HG02571 (cell line): ENCODE measurements at regions not wholly inside any gene's neighbourhood (a gene's known extent, or its start where the extent isn't known, plus 50 kb on each side); places are given as distances from the start of the nearest gene placed in this dataset.

ENCODE experiments used
- ATAC-seq: cut with Tn5 transposase; IDR thresholded peaks from one replicate; pipeline ENCODE4 v1.9.1; 2021; ENCODE audit warnings: mild to moderate bottlenecking, moderate library complexity; ENCODE audit not compliant: unreplicated experiment

DNA sequence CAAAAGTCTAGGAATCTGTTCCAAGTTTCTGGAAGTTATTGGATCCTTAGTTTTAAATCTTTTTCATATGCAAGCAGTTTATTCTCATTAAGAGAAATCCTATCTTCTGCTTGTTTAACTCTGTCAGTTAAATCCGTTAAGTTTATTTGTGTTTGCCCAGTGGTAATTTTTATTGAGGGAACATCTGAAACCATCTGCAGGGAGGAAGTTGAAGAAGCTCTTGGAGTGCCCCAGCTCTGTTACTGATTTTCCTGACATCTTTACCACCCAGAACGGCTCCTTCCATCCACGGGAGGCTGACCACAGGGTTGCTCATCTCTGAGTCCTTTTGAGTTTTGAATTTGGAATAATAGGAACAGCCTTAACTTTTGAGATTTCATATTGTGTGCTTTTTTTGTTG is 99.9 kb upstream of the ZNF618 start:
- ATAC-seq, result no peak

DNA sequence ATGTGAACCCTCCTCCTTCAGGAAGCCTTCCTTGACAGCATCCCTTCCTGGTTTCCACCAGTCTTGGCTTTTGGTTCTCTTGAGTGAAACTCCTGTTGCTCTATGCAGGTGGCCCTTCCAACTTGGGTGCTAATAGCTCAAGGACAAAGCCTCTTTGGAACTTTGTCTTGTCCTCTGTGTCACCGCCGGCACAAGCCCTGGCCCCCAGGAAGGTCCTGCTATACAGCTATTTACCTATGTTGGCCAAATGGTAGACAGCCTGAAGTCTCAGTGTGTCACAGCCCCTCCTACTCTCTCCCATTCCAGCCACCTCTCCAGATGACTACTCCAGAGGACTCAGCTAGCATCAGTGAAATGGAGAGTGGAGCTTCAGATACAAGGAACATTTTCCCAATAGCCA is 94.7 kb upstream of the ZNF618 start:
- ATAC-seq, result no peak

DNA sequence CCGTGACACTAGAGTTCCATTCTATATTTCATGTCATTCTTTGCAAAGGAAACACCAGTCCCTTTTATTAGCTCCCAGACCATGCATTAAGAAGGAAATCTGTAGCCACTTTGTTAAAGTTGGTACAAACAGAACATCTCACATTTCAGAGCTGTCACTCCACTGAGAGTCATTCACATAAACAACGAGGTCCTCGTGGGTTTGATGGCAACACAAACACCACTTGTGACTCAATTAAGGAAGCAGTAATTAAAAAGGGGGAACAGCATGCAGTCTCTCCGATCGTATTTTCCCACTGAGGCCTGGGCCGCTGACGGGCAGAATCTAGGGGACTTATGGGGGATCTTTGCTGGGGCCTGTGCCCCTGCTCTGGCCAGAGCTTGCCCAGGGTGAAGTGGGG is 94.2 kb upstream of the ZNF618 start:
- no peak for ATAC-seq

DNA sequence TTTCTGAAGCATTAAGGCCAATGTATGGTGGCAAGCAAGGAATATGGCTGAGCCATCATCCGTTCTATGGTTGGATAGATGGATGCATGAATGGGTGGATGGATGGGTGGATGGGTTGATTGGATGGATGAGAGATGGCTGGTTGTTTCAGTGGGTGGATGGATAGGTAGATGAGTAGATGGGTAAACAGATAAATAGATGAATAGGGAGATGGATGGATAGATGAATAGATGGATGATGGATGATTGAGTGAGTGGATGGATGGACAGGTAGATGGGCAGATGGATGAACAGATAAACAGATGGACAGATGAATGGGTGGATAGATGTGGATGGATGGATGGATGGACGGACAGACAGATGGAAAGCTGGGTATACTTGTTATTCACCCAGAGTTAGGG is 92.6 kb upstream of the ZNF618 start:
- no peak for ATAC-seq

DNA sequence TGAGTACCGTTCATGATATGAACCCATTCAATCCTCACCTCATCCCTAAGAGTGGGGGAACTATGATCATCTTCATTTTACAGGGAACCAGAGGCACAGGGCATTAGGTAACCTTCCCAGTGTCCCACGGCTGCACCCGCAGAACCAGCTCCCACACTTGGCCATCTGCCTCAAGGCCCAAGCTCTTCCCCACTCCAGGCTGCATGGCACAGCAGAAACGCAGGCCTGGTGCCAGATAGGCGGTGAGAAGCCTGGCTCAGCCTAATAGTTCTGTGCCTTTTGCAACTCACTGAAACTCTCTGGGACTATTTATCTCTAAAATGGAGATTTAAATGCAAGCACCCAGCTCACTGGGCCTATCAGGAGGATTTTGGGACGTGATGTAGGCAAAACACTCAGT is 90.8 kb upstream of the ZNF618 start:
- ATAC-seq, result no peak

DNA sequence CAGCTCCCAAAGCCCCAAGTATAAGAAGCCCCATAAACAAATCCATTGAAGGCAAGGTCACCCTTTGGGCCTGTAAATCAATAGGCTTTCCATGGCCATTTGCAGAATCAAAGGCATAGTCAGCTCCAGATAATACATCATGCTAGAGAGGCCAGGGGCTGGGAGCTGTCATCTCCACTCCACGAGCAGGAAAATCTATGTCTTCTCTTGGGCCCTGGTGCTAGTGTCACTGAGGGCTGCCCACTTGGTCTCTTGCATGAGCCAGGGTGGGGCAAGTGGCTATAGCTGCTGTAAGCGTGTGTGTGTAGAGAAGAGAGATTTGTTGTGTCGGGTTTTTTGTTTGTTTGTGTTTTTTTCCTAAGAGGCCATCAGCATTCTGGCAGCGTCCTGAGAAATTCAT is 90.0 kb upstream of the ZNF618 start:
- no peak for ATAC-seq

DNA sequence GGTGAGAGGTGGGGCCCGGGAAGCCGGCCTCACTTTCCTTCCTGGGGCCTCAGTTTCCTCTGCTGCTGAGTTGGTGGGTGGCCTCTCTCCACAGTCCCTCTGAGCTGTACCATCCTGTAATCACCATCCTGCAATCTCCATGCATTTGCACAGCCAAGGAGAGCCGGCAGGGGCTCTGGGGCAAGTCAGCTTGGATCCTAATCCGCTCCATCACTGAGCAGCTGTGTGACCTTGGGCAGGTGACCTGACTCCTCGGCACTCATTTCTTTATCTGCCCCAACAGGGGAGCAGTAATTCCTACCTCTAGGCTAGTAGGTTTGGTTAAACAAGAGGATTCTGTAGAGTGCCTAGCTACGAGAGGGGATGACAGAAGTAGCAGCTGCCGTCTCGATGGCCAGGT is 88.2 kb upstream of the ZNF618 start:
- ATAC-seq, result no peak

DNA sequence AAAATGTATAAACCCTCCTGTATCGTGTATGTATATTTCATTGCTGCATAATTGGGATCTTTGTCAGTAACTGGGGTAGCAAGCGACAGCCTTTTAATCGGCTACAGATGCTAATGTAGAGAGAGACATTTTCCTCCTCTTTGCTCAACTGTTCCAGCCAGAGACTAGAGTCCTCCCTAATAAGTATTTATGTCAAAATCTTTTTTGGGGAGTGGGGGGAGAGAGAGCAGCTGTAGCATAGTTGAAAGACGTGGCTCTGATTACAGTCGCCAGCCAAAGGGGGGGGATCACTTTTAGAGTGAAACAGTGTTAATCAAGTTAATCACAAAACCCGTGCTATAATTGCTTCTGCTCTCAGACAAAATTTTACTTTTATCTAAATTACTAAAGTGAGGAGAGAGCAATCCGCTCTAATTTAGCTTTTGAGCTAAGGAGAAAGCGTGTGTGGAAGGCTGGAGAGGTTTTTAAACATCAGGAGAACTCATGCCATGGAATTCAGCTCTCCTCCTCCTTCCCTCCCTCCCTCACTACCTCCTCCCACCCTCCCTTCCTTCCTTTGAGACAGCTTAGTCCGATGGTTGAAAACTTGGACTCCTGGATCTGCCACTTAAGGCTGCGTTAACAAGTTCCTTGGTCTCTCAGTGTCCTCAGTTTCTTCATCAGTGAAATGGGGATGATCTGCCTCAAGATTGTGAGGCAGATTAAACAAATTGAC is 87.3 kb upstream of the ZNF618 start:
- no peak for ATAC-seq

DNA sequence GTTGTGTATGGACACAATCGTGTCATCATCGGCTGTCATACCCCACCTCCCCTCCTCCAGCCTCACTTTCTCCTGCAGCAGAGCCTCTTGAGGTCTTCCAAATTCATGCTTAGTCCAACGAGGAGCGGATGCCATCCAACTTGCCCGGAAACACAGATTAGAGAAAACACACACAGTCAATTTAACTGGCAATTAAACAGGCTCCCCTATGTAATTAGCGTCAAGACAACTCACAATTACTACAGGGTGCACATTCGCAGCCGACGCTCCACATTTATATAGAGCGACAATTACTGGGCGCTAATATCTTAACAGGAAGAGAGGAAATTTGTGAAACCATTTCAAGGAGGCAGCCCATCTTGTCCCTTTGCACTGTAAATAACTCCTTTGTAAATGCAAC is 86.0 kb upstream of the ZNF618 start:
- ATAC-seq, result no peak

DNA sequence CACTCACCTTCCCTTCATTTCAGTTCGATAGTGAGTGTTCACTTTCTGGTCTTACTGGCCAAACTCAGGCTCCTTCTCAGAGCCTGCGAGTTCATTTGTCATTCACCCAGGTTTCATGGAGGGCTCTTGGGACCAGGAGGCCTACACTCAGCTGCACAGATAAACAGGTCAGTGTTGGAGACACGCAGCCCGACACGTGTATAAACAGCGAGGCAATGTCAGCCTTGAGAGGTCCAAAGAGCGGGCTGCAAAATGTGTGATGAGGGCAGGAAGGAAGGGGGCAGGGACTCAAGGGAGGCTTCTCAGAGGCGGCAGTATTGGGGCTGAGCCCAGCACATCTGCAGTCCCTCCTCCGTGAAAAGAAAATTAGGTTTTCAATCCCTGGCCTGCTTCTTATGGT is 82.6 kb upstream of the ZNF618 start:
- no peak for ATAC-seq

DNA sequence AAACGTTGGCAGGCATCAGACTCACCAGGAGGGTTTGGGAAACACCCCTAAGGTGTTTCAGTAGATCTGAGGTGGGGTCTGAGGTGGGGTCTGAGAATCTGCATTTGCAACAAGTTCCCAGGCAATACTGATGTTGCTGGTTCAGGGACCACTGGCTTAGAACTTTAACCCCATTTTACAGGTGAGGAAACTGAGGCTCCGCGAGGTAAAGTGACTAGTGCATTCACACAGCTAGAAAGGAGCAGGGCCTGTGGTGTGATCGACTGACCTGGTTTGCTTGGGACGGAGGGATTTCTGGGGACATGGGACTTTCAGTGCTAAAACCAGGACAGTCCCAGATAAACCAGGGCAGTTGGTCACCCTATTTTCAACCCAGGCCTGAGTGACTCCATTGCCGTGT is 81.4 kb upstream of the ZNF618 start:
- no peak for ATAC-seq

DNA sequence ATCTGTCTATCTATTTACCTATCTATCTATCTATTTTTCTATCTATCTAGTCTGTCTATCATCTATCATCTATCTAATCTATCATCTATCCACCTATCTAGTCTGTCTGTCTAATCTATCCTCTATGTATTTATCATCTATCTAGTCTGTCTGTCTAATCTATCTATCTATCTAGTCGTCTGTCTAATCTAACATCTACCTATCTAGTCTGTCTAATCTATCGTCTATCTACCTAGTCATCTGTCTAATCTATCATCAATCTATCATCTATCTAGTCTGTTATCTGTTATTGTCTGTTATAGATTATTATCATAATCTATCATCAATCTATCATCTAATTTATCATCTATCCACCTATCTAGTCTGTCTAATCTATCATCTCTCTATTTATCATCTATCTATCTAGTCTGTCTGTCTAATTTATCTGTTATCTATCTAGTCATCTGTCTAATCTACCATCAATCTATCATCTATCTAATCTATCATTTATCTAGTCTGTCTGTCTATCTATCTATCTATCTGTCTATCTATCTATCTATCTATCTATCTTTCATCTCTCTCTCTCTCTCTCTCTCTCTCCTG is 80.2 kb upstream of the ZNF618 start:
- ATAC-seq, result no peak

DNA sequence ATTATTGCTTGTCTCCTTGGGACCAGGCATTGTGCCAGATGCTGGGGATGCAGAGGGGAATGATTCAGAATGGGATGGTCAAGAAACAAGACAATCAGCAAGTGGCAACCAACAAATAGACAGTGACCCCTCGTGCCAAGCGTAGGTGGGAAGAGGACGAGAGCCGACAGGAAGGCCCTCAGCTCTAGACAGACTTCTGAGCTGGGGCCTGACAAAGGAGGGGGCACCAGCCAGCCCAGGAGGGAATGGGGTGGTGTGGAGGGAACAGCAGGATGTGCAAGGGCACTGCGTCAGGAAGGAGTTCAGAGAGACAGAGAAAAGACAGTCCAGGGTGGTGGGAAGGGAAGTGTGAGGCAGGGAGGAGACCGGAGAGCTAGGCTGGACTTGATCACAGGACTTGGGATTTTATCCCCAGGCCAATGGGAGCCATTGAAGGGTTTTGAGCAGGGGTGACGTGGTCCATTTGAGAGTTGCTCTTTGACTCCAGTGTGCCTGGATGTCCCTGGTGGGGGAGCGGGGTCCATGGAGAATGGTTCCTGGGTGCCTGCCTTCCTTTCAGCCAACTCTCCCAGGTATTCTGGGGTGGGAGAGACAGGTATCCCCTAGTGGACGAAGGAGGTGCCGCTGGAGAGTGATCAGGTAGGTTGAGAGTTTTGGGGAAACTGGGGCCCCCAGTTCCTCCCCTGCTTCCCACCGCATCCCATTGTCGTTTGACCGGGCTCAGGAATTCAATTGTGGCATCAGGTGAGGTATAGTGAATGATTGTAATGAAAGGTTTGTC is 79.3 kb upstream of the ZNF618 start:
- no peak for ATAC-seq

DNA sequence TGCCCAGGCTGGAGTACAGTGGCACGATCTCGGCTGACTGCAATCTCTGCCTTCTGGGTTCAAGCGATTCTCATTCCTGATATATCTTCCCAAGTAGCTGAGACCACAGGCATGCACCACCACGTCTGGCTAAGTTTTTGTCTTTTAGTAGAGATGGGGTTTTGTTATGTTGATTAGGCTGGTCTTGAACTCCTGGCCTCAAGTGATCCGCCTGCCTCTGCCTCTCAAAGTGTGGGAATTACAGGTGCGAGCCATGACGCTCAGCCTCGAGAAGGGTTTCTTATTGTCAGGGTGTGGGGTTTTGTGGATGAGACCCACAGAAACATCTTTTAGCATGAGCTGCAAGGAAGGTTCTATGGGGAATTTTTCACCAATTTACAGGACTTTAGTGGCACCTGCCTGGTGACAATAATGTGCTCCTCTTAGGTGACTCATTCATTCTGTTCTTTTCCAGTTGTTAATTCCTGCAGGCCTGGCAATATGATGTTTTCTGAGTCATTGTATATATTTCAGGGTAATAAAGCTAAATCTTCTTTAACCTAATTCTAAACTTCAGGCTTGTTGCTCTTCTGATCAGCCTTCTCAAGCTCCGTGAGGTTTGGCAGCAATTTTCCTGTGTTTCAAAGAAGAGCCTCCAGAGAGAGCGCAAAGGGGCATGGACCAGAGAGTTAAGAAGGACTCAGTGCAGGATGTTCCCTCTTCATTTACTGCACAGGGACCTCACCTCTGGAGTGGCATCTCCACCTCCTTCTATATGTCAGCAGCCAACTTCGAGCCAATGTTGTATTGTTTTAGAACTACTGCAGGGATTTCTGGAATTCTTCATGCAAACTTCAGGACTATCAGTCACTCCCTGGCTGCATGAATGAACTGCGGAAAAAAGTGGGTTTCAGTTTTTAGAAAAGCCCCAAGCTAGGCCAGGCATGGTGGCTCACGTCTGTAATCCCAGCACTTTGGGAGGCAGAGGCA is 77.8 kb upstream of the ZNF618 start:
- no peak for ATAC-seq

DNA sequence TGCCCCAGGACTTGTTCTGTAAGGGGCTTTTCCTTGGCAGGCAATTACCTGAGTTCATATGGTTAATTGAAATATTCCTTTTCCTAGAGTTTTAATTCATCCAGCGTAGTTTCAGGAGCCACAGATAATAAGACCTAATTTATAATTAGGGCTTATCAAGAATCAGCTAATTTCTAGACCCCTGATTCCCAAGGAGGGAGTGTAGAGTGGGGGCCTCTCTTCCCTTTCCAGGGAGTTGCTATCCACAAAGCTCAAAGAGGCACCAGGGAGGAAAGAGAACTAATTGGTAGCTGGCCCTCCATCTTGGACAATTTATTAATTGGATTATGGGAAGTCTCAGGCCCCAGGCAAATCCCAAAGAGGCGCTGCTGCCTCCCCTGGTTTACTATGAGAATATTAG is 75.8 kb upstream of the ZNF618 start:
- no peak for ATAC-seq

DNA sequence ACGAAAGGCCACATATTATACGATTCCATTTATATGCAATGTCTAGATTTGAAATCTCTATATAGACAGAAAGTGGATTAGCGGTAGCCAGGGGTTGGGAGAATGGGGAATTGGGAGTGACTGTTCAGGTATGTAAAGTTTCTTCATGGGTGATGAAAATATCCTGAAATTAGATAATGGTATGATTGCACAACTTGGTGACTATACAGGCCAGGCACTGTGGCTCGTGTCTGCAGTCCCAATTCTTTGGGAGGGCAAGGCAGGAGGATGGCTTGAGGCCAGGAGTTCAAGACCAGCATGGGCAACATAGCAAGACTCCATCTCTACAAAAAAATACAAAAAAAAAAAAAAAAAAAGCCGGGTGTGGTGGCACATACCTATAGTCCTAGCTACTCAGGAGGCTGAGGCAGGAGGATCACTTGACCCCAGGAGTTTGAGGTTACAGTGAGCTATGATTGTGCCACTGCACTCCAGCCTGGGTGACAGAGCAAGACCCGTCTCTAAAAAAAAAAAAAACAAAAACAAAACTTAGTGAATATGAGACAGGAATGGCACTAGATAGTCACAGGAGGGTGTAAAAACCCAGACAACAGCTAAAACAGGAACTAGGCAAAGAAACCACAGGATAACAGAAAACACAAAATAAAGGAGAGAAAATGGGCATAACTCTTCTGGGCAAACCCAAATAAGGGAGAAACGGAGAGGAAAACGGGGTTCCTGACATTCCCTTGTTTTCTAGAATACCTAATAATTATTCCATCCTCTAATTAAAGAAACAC is 72.1 kb upstream of the ZNF618 start:
- no peak for ATAC-seq

DNA sequence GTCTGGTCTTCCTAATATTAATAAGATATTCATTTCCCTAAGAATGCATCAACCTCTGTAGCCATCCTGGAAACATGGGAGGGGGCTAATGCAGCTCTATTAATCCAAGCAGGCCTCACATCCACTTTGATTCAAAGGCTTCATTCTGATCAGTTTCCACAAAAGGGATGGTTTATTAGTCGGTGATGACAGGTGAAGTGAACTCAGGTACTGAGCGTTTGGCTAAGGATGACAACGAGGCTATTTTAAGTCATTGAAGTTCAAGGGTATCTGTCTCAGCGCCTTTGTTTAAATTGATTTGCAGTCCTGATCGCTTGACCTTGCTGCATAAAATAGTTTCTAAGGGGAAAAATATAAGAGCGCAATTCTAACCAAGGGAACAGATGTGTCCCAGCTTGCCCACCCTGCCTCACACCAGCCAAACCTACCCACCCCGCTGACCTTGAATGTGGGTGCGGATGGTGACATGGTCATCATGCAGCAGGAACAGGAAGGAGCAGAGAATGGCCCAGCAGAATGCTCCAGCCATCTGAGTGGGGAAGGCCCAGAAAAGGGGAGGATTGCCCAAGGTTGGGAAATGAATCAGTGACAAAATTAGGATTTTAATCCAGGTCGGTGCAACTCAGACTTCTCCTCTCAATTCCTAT is 70.5 kb upstream of the ZNF618 start:
- ATAC-seq, result no peak

DNA sequence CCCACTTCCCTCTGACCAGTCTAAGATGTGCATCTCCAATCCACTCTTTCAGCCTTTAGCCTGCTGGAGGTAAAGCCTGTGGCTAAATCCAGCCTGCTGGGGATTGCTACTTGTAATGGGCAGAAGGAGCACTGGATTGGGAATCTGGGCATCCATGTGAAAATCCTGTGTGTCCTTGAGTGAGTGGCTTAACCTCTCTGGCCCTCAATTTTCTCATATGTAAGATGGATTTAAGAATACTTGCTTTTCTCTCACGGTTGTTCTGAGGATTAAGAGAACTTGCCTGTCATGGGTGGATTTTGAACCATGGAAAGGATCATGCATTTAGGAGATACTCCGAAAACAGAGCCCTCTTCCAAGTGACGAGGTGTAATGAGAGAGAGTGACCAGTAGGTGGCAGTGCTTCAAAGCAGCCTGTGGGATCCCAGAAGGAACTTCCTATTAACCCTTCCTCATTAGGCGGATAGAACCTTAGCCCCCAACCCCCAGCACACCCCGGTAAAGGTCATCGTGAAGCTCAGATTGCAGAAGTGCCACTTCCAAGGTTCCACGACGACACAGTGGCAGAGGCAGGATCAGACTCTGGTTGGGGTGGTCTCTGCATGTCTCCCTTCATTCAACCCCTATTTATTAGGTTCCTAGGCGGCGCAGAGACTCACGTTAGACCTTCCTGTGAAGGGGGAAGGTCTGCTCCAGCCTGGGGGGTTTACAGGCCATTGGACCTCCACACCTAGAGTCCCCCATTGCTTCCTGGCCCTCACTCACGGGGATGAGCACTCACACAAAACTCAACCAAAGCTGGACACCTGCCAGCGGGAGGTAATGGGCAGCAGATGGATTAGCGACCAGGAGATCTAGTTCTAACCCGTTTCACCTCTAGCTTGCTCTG is 68.7 kb upstream of the ZNF618 start:
- ATAC-seq, result no peak
